Psoas muscle (tissue), 7 donors: ENCODE measurements at regions not wholly inside any gene's neighbourhood (a gene's known extent, or its start where the extent isn't known, plus 50 kb on each side); places are given as distances from the start of the nearest gene placed in this dataset.

Experiments used
- ATAC-seq, 4 donors: fragments of 200-7000 bp; cut with Tn5 transposase; one replicate each; pipeline ENCODE4 v1.9.1; 2020; ENCODE audit warnings: moderate library complexity in 3 of 4, mild to moderate bottlenecking in 2 of 4
- DNase-seq, 2 donors: peaks; one replicate each; pipeline ENCODE4 v3.0.0-alpha.2; 2020
- H3K27ac ChIP-seq: fragments of 200-600 bp; one replicate; pipeline ENCODE4 v1.8.0; 2022
- H3K27me3 ChIP-seq, 3 donors: fragments of 200-600 bp in 1 of 3; one replicate each; pipeline versions ENCODE4 v1.6.1 to v1.8.0; 2013 to 2022; ENCODE audit warnings: low read length in 2 of 3, mild to moderate bottlenecking in 2 of 3, moderate library complexity in 1 of 3; ENCODE audit not compliant: insufficient read depth in 3 of 3
- H3K36me3 ChIP-seq, 2 donors: fragments of 200-600 bp in 1 of 2; one replicate each; pipeline versions ENCODE4 v1.6.1 to v1.8.0; 2013 to 2022; ENCODE audit warnings: low read depth in 1 of 2, mild to moderate bottlenecking in 1 of 2, moderate library complexity in 1 of 2; ENCODE audit not compliant: insufficient read depth in 1 of 2
- H3K4me1 ChIP-seq: fragments of 200-600 bp; one replicate; pipeline ENCODE4 v1.8.0; 2022
- H3K4me3 ChIP-seq: fragments of 200-600 bp; one replicate; pipeline ENCODE4 v1.8.0; 2022; ENCODE audit warnings: mild to moderate bottlenecking
- H3K9me3 ChIP-seq: fragments of 200-600 bp; one replicate; pipeline ENCODE4 v1.8.0; 2022
- CTCF ChIP-seq: fragments of 200-600 bp; IDR thresholded peaks from one replicate; pipeline ENCODE4 v1.8.0; 2022; ENCODE audit warnings: antibody characterized with exemption
- WGBS, 3 donors: extraction: QIAGEN DNeasy Blood & Tissue Kit; methylation state at CpG; one replicate each; pipeline versions ENCODE4 v1.1.6 to v1.1.7; 2013; 5-methylcytosine and 5-hydroxymethylcytosine counted together
- intact Hi-C, 2 donors: fragments of 100-400 bp; cut with DNase I; formaldehyde crosslinking; loops; one replicate each; pipeline versions ENCODE4 v1.11.0 to v1.14.2; 2022
- donor health status: healthy with polysubstance abuse.
- donor health status: DM: no; HTN: no; CAD: no; lungs with moderate emphysema.
- donor health status: Bipolar disorder and iron deficiency.
- donor health status: healthy.
- donor health status: DM: yes; HTN: yes; CAD: no.
- donor health status: DM: no; HTN: no; CAD: no.
- donor health status: DM: yes; HTN: yes; CAD: no.

GRCh38 chr1:4932311-4933030 lies 278.1 kb downstream of the AJAP1 start:
- H3K27ac ChIP-seq: no peak overlapping the region
- 22 to 32% (median 25%) methylated on average over 15 of the region's 15 CpGs for WGBS, 3 donors

GRCh38 chr1:4931486-4931885 lies 277.1 kb downstream of the AJAP1 start:
- DNase-seq (no peak), ATAC-seq (no peak)
- Histone ChIP-seq H3K4me1 (no peaks in the 10 kb centered on the region), H3K27me3 (no peaks in the 10 kb centered on the region), H3K36me3 (no peaks in the 10 kb centered on the region), H3K9me3 (no peaks in the 10 kb centered on the region), H3K4me3 (no peak overlapping the region), H3K27ac (no peak overlapping the region)
- no peak for TF ChIP-seq CTCF
- intact Hi-C loops: no loop called here
- WGBS, 3 donors: 30 to 36% (median 31%) methylated on average over 4 of the region's 4 CpGs

More at GRCh38 chr1:4932311-4933030, 278.1 kb downstream of the AJAP1 start:
- Histone ChIP-seq H3K4me1 (no peaks in the 10 kb centered on the region), H3K36me3 (no peaks in the 10 kb centered on the region), H3K4me3 (no peak overlapping the region), H3K27me3 (no peaks in the 10 kb centered on the region), H3K9me3 (no peaks in the 10 kb centered on the region)
- ATAC-seq: no peak
- TF ChIP-seq CTCF: no peak
- intact Hi-C loops: no loop called here
- DNase-seq: no peak

GRCh38 chr1:4928186-4928585 lies 273.8 kb downstream of the AJAP1 start:
- Histone ChIP-seq H3K4me1 (no peaks in the 10 kb centered on the region), H3K27me3 (no peaks in the 10 kb centered on the region), H3K4me3 (no peak overlapping the region), H3K27ac (no peak overlapping the region), H3K36me3 (no peaks in the 10 kb centered on the region), H3K9me3 (no peaks in the 10 kb centered on the region)
- TF ChIP-seq CTCF: no peak
- DNase-seq (no peak), ATAC-seq (no peak)
- 85 to 90% (median 86%) methylated on average over 6 of the region's 6 CpGs for WGBS, 3 donors
- intact Hi-C loops: no loop called here

GRCh38 chr1:4924356-4924755 lies 269.9 kb downstream of the AJAP1 start:
- ATAC-seq (no peak), DNase-seq (no peak)
- WGBS, 3 donors: 81 to 84% (median 82%) methylated on average over 2 of the region's 2 CpGs
- intact Hi-C loops: no loop called here
- H3K27ac ChIP-seq: no peak overlapping the region
- no peaks in the 10 kb centered on the region for H3K9me3 ChIP-seq
- H3K4me3 ChIP-seq: no peak overlapping the region
- H3K27me3 ChIP-seq: no peaks in the 10 kb centered on the region
- no peak for TF ChIP-seq CTCF
- no peaks in the 10 kb centered on the region for H3K36me3 ChIP-seq
- H3K4me1 ChIP-seq: no peaks in the 10 kb centered on the region

GRCh38 chr1:4916610-4917009 lies 262.2 kb downstream of the AJAP1 start:
- no peak for TF ChIP-seq CTCF
- intact Hi-C loops: no loop called here
- no peaks in the 10 kb centered on the region for H3K27me3 ChIP-seq
- no peak overlapping the region for H3K4me3 ChIP-seq
- H3K9me3 ChIP-seq: no peaks in the 10 kb centered on the region
- no peaks in the 10 kb centered on the region for H3K4me1 ChIP-seq
- WGBS, 3 donors: 45 to 50% (median 48%) methylated on average over 7 of the region's 7 CpGs
- DNase-seq (no peak), ATAC-seq (no peak)
- no peak overlapping the region for H3K27ac ChIP-seq
- H3K36me3 ChIP-seq: no peaks in the 10 kb centered on the region
